ENCODE measurements at regions not wholly inside any gene's neighbourhood (a gene's known extent, or its start where the extent isn't known, plus 50 kb on each side); places are given as distances from the start of the nearest gene placed in this dataset.
"Not testable (repeated sequence)": the region's sequence is repeated elsewhere in the genome, so short reads cannot be mapped to it uniquely, and the experiment has no call there.

GRCh38 chr2:208584378-208584985 is 177.9 kb downstream of the PTH2R start:
- H3K9me3 Mint-ChIP-seq = no peaks in the 10 kb centered on the region
- H3K4me1 Mint-ChIP-seq (ENCODE audit: low read depth) = no peaks in the 10 kb centered on the region
- H3K27ac Mint-ChIP-seq = no peak overlapping the region
- no peaks in the 10 kb centered on the region for H3K36me3 Mint-ChIP-seq (ENCODE audit: low read depth)
- H3K27me3 Mint-ChIP-seq (ENCODE audit: low read depth) = no peaks in the 10 kb centered on the region
- H3K4me3 Mint-ChIP-seq = no peak overlapping the region

DNA sequence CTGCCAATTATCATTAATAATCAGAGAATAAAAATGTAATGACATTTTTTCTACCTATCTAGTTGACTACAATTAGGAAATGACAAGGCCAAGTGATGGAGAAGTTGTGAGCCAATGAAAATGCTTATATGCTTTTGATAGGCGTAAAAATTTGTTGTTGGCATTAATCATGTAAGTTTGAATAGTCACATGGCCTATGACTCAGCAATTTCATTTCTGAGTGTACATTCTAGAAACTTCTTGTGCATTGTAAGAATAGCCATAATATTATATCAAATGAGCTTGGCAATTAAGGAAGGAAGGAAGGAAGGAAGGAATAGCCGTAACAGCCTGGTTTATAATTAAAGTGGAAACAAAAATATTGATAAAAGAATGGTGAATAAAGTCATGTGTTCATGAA is 179.9 kb downstream of the PTH2R start:
- Mint-ChIP-seq H3K36me3 (ENCODE audit: low read depth) (no peaks in the 10 kb centered on the region), H3K4me1 (ENCODE audit: low read depth) (no peaks in the 10 kb centered on the region), H3K27me3 (ENCODE audit: low read depth) (no peaks in the 10 kb centered on the region), H3K9me3 (no peaks in the 10 kb centered on the region), H3K27ac (no peak overlapping the region), H3K4me3 (no peak overlapping the region)

DNA sequence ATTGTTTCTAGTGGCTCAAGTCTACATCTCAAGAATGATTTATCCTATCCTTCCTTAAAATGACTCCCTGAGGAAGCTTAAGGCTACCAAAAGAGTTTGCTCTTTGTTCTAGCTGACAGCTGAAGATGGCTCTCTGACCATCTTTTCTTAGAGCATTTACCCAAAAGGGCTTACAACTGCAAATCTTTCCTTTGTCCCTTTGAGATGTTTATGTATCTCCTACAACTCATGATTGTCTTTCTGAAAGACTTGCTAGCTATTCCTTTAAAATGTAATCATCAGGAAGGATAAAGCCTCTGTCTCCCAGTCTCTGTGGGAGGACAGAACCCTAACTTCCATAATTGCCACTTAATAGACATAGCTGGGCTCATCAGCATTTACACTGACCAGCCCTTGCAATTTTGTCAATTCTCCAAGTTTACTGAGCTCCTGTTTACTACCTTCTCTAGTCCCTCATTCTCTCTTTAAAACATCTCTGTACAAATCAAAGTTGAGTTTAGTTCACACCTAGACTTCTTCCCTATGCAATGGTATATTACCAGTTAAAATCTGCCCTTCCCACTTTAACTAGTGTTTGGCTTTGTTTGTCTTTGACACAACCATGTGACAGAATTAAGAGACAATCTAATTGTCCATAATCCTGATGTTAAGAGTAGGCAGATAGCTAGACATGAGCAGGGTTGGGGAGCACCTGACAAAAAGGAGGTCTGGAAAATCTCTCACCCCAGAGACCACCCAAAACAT is 188.2 kb downstream of the PTH2R start:
- Mint-ChIP-seq H3K36me3 (ENCODE audit: low read depth) (no peaks in the 10 kb centered on the region), H3K4me1 (ENCODE audit: low read depth) (no peaks in the 10 kb centered on the region), H3K27ac (no peak overlapping the region), H3K27me3 (ENCODE audit: low read depth) (no peaks in the 10 kb centered on the region), H3K9me3 (no peaks in the 10 kb centered on the region), H3K4me3 (no peak overlapping the region)

DNA sequence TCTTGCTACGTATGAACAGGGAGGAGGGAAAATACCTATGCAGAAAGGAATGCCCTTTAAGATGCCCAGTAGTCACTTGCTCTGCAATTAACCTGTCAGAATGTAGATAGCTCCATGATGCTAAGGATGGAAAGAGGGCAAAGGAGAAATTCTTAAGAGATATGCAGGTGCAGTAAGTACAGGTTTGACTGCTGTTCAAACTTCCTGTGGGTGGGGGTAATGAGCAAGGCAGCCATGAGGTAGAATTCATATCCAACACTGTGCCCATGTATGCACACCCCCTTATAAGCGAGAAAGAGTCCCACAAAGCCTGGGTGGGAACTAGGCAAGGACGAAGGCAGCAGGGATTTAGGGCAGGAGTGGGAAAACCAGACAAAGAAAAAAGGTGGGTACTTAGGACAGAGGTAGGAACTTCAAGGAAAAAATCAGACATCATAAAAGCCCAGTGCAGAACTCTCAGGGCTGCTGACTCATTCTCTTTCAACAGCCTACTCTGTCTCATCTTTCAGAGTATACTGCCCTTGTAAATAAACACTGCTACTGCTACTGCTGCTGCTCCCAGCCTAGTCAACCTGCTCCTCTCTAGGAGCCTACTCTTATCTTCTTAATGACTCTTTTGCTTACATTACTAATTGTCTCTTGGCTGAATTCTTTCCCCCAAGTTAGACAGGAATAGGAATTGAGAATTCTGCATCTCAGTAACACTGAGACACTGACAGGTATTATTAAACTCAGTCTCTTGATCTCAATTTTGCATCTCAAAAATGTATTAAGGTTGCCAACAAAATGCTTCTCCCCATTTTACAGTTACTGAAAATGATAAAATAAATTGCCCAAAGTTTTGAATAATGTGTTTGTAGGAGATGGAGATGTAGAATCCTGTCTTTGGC is 189.0 kb downstream of the PTH2R start:
- no peak overlapping the region for H3K27ac Mint-ChIP-seq
- no peaks in the 10 kb centered on the region for H3K36me3 Mint-ChIP-seq (ENCODE audit: low read depth)
- no peaks in the 10 kb centered on the region for H3K27me3 Mint-ChIP-seq (ENCODE audit: low read depth)
- no peaks in the 10 kb centered on the region for H3K4me1 Mint-ChIP-seq (ENCODE audit: low read depth)
- no peaks in the 10 kb centered on the region for H3K9me3 Mint-ChIP-seq
- no peak overlapping the region for H3K4me3 Mint-ChIP-seq

- Mint-ChIP-seq H3K4me3 (no peak overlapping the region), H3K4me1 (ENCODE audit: low read depth) (no peaks in the 10 kb centered on the region), H3K36me3 (ENCODE audit: low read depth) (no peaks in the 10 kb centered on the region), H3K27me3 (ENCODE audit: low read depth) (no peaks in the 10 kb centered on the region), H3K9me3 (no peaks in the 10 kb centered on the region), H3K27ac (no peak overlapping the region)
These were observed 201.1 kb downstream of the PTH2R start for GRCh38 chr2:208607694-208608093.

DNA sequence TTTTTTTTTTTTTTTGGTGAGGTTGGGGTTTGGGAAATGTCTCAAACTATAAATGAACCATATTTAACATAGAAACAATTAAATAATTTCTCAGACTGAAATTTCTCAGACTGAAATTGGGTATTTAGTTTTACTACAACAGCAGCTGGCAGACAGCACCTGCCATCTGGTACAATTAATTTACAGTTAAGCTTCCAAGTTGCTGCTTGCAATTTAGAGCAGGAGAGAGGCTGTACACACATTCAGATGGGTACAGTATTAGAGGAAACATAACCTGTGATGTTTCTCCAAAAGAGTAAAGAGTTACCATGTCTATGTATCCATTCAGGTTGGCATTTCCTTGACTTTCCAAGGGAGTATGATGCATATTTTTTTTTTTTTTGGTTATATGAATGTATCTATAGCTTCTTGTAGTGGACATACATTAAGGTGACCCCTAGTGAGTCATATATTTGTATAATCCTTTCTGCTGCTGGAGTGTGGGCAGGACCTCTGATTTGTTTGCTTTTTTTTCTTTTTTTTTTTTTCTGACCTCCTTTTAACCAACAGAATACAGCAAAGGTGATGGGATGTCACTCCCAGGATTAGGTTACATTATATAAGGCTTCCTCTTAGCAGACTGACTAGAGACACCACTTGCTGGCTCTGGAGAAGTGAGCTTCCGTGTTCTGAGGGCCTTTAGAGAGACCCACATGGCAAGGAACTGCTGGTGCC is 201.7 kb downstream of the PTH2R start:
- Mint-ChIP-seq H3K4me3 (no peak overlapping the region), H3K36me3 (ENCODE audit: low read depth) (no peaks in the 10 kb centered on the region), H3K27me3 (ENCODE audit: low read depth) (no peaks in the 10 kb centered on the region), H3K9me3 (no peaks in the 10 kb centered on the region), H3K27ac (no peak overlapping the region), H3K4me1 (ENCODE audit: low read depth) (no peaks in the 10 kb centered on the region)

DNA sequence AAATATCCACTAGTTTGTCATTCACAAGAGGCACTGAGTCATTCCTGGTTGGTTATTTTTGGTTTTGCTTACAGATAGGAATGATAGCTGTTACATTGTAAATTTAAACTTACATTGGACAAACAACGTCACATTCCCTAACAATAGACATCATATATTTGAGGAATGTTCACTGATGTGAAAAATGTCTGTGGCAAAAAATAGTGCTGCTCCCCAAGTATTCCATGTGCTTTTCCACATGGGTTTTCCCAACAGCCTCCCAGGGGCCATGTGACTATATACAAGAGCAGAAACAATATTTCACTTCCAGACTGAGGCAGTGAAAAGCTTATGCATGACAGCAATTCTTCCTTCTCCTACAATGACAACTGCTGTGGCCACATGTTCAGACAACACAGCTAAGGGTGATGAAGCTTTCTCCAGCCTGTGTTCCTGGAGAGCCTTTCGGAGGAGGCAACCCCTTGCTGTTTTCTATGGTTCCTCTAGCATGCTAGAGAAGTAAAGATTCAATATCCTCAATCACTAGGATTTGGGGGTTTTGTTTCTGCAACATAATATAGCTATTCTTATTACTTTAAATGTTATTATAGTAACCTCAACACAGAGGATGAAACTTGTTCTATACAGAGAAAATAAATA is 202.7 kb downstream of the PTH2R start:
- Mint-ChIP-seq H3K27ac (no peak overlapping the region), H3K36me3 (ENCODE audit: low read depth) (no peaks in the 10 kb centered on the region), H3K9me3 (no peaks in the 10 kb centered on the region), H3K4me1 (ENCODE audit: low read depth) (no peaks in the 10 kb centered on the region), H3K4me3 (no peak overlapping the region), H3K27me3 (ENCODE audit: low read depth) (no peaks in the 10 kb centered on the region)

GRCh38 chr2:208615675-208616074 is 209.1 kb downstream of the PTH2R start:
- H3K4me1 Mint-ChIP-seq (ENCODE audit: low read depth); H3K4me3 Mint-ChIP-seq; H3K36me3 Mint-ChIP-seq (ENCODE audit: low read depth); H3K27ac Mint-ChIP-seq; H3K9me3 Mint-ChIP-seq; H3K27me3 Mint-ChIP-seq (ENCODE audit: low read depth): not testable (repeated sequence)

DNA sequence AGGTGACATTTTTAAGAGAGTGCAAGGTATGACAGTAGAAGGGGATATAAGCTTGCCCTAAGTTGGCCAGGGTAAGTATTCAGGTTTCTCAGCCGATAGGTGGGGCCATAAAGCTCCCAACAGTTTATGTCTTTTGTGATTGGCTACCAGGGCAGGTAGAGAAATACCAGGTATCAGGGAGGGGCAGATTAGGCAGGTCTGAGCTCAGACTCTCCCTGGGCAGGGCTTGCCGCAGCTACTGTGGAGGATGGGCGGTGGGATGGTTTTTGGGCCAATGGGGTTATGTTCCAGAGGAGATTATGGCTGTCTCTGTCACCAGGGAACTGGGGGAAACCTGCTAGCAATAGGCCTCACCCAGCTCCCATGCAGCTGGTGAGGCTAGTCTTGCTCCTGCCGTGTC is 211.6 kb downstream of the PTH2R start:
- H3K36me3 Mint-ChIP-seq (ENCODE audit: low read depth) = no peaks in the 10 kb centered on the region
- H3K4me3 Mint-ChIP-seq = no peak overlapping the region
- H3K27ac Mint-ChIP-seq = no peak overlapping the region
- no peaks in the 10 kb centered on the region for H3K4me1 Mint-ChIP-seq (ENCODE audit: low read depth)
- no peaks in the 10 kb centered on the region for H3K27me3 Mint-ChIP-seq (ENCODE audit: low read depth)
- no peaks in the 10 kb centered on the region for H3K9me3 Mint-ChIP-seq

DNA sequence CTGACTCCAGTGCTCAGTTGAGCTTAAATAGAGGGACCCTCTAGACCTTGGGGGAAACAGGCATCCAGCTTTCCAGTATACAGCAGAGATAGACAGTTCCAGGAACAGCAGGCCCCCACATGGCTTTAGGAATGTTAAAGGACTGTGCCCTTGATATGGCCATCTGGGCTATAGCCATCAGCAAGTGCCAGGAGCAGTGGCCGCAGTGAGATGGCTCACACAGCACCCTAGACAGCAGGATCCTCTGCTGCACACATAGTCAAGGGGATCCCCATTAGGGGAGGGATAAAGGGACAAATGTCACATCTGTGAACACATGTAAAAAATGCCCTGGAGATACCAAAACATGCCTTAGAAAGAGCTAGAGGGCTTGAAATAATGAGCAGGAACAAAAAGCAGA is 213.4 kb downstream of the PTH2R start:
- H3K27ac Mint-ChIP-seq = no peak overlapping the region
- no peaks in the 10 kb centered on the region for H3K27me3 Mint-ChIP-seq (ENCODE audit: low read depth)
- no peaks in the 10 kb centered on the region for H3K36me3 Mint-ChIP-seq (ENCODE audit: low read depth)
- H3K9me3 Mint-ChIP-seq = no peaks in the 10 kb centered on the region
- no peaks in the 10 kb centered on the region for H3K4me1 Mint-ChIP-seq (ENCODE audit: low read depth)
- H3K4me3 Mint-ChIP-seq = no peak overlapping the region

GRCh38 chr2:208620487-208620978 is 213.9 kb downstream of the PTH2R start:
- no peaks in the 10 kb centered on the region for H3K4me1 Mint-ChIP-seq (ENCODE audit: low read depth)
- no peak overlapping the region for H3K27ac Mint-ChIP-seq
- no peaks in the 10 kb centered on the region for H3K36me3 Mint-ChIP-seq (ENCODE audit: low read depth)

GRCh38 chr2:208627110-208627884 is 220.7 kb downstream of the PTH2R start:
- Mint-ChIP-seq H3K27ac (no peak overlapping the region), H3K9me3 (no peaks in the 10 kb centered on the region), H3K4me1 (ENCODE audit: low read depth) (no peaks in the 10 kb centered on the region), H3K27me3 (ENCODE audit: low read depth) (no peaks in the 10 kb centered on the region), H3K4me3 (no peak overlapping the region), H3K36me3 (ENCODE audit: low read depth) (no peaks in the 10 kb centered on the region)

More at GRCh38 chr2:208620487-208620978, 213.9 kb downstream of the PTH2R start:
- Mint-ChIP-seq H3K27me3 (ENCODE audit: low read depth) (no peaks in the 10 kb centered on the region), H3K9me3 (no peaks in the 10 kb centered on the region), H3K4me3 (no peak overlapping the region)

GRCh38 chr2:208627916-208628315 is 221.3 kb downstream of the PTH2R start:
- Mint-ChIP-seq H3K36me3 (ENCODE audit: low read depth) (no peaks in the 10 kb centered on the region), H3K27ac (no peak overlapping the region), H3K9me3 (no peaks in the 10 kb centered on the region), H3K4me1 (ENCODE audit: low read depth) (no peaks in the 10 kb centered on the region), H3K4me3 (no peak overlapping the region), H3K27me3 (ENCODE audit: low read depth) (no peaks in the 10 kb centered on the region)
